NCI-H748 treated with DMSO at 0.1 percent for 48 hours (cell line): ENCODE measurements at regions not wholly inside any gene's neighbourhood (a gene's known extent, or its start where the extent isn't known, plus 50 kb on each side); places are given as distances from the start of the nearest gene placed in this dataset.
"Not testable (repeated sequence)": the region's sequence is repeated elsewhere in the genome, so short reads cannot be mapped to it uniquely, and the experiment has no call there.

Experiments used
- DNase-seq: peaks from one replicate; lab custom pipeline; 2025; lab: John Stamatoyannopoulos, UW

DNA sequence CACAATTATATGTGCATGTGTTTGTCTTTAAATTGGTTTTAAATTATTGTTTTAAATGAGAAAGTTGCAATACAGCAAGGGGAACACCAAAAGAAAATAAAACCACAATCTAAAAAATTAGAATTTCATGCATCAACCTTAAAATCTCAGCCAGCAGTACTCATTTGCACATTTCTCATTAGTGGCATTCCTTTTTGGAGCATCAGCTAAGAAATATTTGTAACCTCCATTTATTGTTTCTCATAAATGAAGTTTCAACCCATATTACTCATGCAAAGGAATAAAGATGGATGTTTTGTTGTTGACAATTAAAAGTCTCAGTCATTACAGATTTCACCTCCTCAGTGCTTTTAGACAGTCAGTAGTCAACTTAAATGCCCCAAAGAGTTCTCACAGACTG lies 160.1 kb downstream of the TBX15 start:
- no peak for DNase-seq

- DNase-seq, result no peak
Measured at GRCh38 chr1:118827636-118828035, 160.5 kb downstream of the TBX15 start.

GRCh38 chr1:118827207-118827606 lies 160.9 kb downstream of the TBX15 start:
- DNase-seq, result no peak

DNA sequence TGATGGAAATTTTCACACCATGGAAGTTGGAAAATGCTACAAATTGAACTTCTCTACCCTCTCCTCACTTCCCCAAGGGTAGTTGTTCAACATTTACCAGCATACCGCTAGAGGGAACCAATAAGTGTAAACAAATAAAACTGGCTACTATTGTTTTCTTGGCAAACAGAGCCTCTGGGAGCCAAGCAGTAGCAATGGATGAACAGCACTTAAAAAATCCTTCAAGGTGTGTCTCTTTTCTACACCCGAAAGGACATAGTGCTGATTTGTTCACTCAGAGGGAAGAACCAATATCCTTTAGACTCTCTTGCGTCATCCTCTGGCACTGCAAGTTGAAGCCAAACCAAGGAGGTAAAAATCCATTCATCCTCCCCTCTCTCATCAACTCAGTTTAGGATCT lies 161.5 kb downstream of the TBX15 start:
- DNase-seq, result no peak

DNA sequence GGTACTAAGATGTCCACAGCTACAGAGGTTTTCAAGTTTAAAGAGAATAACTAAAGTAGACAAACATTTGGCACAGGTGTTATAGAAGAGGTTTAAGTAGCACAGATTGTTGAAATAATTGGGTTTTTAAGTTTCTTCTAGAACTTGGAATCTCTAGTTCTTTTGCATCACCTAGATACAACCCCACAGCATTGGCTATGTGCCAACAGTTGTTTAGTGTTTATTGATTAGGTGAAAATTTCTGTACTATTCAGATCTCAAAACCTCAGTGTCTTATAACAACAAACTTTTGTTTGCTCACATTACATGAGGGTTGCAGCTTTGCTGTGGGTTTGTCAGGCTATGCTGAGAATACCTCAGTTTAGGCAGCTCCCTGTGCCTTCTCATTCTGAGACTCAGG lies 162.5 kb downstream of the TBX15 start:
- DNase-seq, result no peak

GRCh38 chr1:118821801-118822200 lies 166.3 kb downstream of the TBX15 start:
- DNase-seq, result no peak

- DNase-seq, result no peak
Measured at GRCh38 chr1:118820864-118821263, 167.3 kb downstream of the TBX15 start.

- no peak for DNase-seq
Measured at GRCh38 chr1:118815909-118816308, 172.2 kb downstream of the TBX15 start.

DNA sequence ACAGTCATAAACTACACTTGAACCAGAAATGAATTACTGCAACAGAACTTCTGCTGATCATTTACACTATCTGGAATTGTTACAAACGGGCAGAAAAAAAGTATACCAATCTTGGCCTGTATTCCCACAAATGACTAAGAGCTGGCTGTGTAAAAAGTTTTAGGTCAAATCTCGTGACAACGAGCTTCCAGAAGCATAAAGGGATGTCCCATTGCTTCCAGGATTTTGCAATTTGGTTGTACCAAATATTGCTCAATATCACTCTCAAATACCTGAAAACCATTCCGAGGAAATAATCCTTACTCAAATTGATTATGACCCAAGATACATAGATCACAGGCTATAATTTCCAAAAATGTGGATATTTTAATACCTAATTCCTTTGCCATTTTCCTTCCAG lies 175.6 kb downstream of the TBX15 start:
- no peak for DNase-seq

DNA sequence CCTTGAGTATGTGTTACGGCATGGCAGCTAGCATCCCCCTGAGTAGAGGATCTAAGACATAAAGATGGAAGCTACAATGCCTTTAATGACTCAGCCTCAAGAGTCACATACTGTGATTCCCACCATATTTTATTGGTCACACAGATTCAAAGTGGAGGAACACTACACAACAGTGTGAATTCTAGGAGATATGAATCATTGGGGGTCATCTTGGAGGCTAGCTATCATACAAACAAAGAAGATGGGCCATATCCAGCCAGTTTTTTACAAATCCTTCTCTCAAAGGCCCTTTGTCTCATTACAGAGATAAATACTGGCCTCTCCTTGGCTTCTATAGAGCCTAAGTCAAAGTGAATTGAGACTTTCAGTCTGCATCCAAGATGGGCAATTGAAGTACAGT lies 177.0 kb downstream of the TBX15 start:
- no peak for DNase-seq

- no peak for DNase-seq
Measured at GRCh38 chr1:118809586-118809985, 178.6 kb downstream of the TBX15 start.

DNA sequence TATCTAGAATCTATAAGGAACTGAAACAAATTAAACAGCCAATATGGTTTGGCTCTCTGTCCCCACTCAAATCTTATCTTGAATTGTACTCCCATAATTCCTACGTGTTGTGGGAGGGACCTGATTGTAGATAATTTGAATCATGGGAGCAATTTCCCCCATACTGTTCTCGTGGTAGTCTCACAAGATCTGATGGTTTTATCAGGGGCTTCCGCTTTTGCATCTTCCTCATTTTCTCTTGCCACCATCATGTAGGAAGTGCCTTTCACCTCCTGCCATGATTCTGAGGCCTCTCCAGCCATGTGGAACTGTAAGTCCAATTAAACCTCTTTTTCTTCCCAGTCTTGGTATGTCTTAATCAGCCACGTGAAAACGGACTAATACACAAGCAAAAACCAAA lies 185.0 kb downstream of the TBX15 start:
- not testable (repeated sequence) for DNase-seq

GRCh38 chr1:118791094-118791691 lies 196.9 kb downstream of the TBX15 start:
- no peak for DNase-seq

- no peak for DNase-seq
Measured at GRCh38 chr1:118788463-118788862, 199.7 kb downstream of the TBX15 start.

- DNase-seq, result no peak
Measured at GRCh38 chr1:118786454-118787155, 201.5 kb downstream of the TBX15 start.

DNA sequence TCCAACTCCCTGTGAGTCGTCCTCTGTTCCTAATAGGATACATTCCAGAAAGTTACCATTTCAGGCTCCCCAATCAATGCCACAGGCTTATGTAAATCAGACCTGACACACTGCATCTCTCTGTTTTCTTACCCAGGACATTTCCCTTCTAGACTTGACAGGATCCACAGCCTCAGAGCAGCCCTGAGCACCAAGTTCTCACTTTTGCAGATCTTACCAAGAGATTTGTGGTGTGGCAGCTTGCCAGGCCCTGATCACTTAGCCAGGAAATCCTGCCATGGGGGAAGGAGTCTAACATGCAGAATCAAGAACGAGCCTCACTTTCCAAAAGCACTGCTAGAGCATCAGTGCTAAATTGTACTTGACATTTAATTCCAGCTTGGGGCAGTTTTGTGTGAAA lies 202.9 kb downstream of the TBX15 start:
- DNase-seq, result no peak

GRCh38 chr1:118783095-118783758 lies 204.9 kb downstream of the TBX15 start:
- peak; percentile 35 for DNase-seq

DNA sequence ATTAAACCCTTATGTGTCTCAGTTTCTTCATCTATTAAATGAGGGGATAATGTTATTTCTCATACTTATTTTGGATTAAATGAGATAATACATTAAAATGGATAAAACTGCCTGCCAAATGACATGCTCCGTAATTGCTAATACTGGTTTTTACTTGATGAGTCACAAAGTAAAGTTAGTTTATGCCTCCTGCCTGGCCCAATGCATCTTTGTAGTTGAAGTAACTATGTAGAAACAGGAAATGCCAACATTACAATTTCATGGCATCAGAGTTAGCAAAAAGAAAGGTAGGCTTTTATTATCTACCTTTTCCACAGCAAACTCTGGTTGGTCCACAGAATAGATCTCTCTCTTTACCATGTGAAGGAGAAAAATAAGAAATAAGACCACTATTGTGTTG lies 214.5 kb downstream of the TBX15 start:
- DNase-seq, result no peak

GRCh38 chr1:118767971-118768370 lies 220.2 kb downstream of the TBX15 start:
- DNase-seq, result no peak

GRCh38 chr1:118753976-118754375 lies 234.2 kb downstream of the TBX15 start:
- no peak for DNase-seq

DNA sequence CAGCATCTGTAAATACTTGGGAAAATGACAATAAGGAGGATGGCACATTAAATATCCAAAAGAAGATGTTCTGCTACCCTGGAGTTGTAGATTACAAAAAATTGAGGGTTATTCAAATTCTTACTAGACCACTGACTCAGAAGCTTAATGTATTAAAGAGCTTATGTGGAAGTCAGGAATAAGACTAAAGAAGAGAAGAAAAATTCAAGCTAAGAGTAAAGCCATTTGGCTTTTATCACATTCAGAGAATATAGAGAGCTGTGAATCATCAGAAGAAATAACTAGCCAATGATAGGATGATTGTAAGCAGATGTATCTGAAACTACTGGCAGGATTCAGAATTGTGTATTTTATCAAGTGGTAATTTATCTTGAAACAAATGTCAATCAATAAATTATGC lies 237.0 kb downstream of the TBX15 start:
- no peak for DNase-seq

DNA sequence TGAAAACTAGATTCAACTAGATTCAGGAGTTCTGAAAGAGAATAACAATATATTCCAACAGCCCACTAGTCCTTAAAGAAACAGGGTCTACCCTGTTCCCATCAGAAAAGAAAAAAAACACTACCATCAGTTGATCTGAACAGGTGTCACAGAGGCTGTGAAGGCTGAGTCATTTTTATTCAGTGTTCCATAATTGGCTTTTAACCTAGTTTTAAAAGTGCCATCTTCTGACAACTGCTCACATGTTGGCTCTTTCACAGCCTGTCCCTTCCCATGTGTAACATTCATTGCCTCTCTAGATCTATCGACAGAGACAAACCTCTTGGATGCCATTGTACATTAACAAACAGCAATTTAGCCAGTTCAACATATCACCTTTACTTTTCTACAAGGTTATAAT lies 243.7 kb downstream of the TBX15 start:
- no peak for DNase-seq

- no peak for DNase-seq
Measured at GRCh38 chr1:118739501-118739900, 248.6 kb downstream of the TBX15 start.

DNA sequence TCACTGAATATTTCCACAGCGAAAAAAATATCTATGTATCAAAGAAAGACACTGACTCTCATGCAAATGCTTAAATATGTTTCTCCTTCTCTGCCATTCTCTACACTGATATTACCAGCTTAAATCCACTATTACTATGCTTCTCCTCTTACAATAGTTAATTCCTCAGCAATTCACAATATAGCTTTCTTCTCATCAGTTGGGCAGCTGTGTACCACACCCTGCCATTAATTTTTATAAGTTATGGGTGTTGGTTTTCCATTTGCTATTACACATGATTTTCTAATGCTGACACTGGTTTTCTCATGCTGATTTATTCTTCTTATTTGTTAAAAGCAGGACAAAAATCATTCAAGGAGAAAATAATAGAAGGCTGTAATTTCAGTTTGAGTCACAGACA lies 251.8 kb downstream of the TBX15 start:
- DNase-seq, result no peak
